Ammon's horn (tissue), 1 donor: ENCODE measurements at regions not wholly inside any gene's neighbourhood (a gene's known extent, or its start where the extent isn't known, plus 50 kb on each side); places are given as distances from the start of the nearest gene placed in this dataset.
"Not testable (repeated sequence)": the region's sequence is repeated elsewhere in the genome, so short reads cannot be mapped to it uniquely, and the experiment has no call there.

Experiments used
- DNase-seq: peaks from one replicate; pipeline ENCODE4 v3.0.0-alpha.2; 2016; ENCODE audit warnings: low spot score

DNA sequence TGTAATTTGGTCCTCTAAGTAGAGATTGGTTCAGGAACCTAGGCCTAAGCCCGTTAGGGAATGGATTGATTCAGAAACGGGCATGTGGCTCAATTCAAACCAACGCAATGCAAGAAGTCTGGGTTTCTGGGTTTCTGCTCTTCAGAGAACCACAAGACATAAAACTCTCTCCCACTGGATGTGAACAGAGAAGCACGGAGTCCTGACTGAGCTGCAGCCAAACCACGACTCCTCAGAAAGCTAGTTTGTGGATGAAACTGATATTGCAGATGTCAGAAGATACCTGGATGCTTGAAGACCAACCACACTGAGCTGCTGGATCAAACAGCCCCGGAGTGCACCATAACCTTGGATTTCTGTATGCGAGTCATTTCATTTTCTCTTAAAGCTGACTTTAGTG, 50.0 kb downstream of the SOD2 start:
- no peak for DNase-seq

GRCh38 chr6:159642481-159642880, 50.6 kb downstream of the SOD2 start:
- DNase-seq = no peak

GRCh38 chr6:159640722-159641482, 52.1 kb downstream of the SOD2 start:
- no peak for DNase-seq

DNA sequence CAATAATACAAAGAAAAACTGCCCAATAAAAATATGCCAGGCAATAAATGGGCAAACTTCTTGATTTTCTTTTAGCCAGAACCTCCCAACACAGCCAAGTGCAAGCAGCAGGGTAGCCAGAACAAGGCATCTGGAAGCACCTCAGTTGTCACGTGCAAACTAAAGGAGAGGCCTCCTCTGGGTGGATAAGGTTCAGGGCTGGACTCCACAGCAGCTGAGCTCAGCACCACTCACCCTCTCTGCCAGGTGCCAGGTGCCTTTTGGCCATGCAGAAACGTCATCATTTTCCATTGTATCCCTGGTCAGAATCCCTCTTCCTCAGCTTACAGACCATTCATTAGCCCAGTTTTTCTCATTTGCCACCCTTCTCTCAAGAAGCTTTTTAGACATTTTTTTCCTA, 52.7 kb downstream of the SOD2 start:
- DNase-seq = no peak

DNA sequence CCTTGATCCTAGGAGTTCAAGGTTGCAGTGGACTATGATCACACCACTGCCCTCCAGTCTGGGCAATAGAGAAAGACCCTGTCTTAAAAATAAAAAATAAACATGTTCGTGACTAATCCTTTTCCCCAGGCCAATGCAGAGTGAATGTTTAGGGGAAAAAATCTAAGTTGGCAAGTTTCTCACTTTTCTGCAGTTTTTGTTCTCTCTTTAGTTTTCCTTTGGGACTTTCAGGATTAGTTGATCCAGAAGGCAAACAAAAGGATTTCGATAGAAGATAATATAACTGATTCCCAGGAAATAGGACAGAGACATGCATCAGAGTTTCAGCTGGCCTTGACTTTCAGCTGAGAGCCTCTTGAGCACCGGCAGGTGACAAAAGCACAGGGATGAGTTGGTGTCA, 53.3 kb downstream of the SOD2 start:
- DNase-seq = no peak

GRCh38 chr6:159633196-159633595, 59.8 kb downstream of the SOD2 start:
- DNase-seq = no peak

DNA sequence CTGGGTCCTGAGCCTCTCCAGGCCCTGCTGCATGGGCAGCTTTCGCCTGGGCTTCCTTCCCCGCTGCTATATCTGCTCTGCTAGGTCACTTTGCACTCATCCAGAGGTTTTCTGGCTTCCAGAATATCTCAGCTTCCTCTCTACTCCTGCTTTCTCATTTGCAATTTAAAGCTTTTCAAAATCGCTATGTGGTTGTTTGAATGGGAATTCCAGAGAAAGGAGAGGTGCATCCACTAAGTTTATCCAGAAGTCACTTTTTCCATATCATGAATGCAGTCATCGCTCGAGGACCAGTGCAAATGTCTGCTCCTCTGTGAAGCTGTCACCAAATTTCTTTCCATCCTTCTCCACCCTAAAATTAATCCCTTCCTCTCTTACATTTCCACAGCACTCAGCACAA, 61.2 kb downstream of the SOD2 start:
- no peak for DNase-seq

DNA sequence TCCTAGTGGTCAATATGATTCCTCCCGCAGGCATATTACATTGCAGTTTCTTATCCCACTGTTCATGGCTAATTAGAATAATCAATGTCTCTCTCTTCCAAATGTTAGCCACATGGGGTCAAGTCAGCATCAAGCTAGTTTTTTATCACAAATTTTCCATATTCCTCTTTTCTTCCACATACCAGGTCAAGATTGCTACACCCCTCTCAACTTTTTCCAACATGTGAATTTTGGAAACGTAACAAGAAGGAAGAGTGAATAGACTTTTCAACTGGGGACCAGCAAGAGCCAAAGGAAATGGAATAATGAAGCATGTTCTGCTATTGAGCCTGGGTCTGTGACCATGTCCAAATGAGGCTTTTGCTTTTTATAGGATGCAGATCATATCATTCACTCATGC, 65.1 kb downstream of the SOD2 start:
- no peak for DNase-seq

- not testable (repeated sequence) for DNase-seq
These were observed 66.5 kb downstream of the SOD2 start for GRCh38 chr6:159626506-159626905.

DNA sequence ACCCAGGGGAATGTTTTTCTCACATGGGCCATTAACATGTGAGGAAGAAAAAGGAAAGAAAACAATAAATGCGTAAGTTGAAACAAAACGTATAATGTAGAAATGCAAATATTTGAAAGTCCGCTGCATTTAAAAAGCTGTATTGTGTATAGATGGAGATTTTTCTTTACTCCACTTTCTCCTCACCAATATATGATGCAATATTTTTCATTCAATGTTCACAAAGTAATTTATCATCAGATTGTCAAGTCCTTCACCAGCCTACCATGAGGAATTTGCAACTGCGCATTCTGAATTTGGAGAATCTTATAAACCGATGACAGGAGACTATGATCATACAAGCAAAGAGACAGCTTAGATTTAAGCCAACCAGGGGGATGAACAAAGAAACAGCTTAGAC, 69.9 kb downstream of the SOD2 start:
- no peak for DNase-seq

DNA sequence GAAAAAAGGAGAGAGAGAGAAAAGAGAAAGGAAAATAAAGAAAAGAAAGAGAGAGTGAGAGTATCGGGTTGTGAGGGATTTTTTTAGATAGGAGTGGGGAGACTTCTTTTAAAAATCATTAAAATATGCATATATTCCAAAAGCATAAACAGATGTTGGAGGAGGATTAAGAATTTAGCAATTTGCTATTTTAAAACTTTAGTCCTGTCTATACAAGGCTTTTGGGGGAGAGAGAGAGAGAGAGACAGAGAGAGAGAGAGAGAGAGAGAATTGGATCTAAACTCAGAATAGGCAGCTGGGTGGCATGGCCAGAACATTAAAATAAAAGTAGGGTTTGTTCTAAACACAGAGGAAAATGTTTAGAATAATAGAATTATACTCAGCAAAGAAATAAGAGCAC, 72.1 kb downstream of the SOD2 start:
- no peak for DNase-seq

DNA sequence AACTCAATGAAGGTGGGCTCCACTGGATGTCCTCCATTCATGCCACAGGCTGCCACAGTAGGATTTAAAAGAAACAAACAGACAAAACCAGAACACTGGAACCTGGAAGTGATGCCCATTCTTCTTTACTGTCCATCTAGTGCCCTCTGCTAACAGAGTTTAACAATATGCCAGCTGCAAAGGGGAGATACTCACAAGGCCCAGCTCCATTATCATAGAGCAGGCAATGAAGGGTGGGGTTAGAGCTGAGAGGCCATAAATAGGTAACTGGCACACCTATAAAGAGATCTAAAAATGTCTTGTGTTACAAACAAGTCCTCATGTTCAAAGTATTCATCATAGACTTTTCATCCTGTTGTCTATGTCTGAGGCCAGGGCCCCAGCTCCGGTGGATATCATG, 75.6 kb downstream of the SOD2 start:
- DNase-seq = no peak

- no peak for DNase-seq
These were observed 76.6 kb downstream of the SOD2 start for GRCh38 chr6:159616456-159616855.

- DNase-seq = no peak
These were observed 77.1 kb downstream of the SOD2 start for GRCh38 chr6:159615918-159616317.

DNA sequence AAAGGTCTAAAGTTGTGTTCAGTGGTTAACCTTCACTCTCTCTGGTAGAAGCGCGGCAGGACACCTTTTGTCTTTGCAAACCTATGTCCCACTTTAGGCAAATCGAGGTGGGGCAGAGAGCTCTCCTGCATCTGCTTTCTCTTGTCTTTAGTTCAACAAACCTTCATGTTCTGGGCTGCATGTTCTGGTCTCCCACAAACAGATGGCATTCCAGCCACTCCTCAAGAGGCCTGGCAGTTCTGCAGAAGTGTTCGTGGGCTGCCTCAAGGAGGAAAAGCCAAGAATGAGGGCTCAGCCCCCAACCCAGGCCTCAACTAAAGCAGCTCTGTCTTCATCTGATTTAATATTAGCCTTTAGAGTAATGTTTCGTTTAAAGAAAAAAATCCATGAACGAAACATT, 82.2 kb downstream of the SOD2 start:
- DNase-seq = no peak

- DNase-seq = no peak
These were observed 83.3 kb downstream of the SOD2 start for GRCh38 chr6:159609652-159610178.

GRCh38 chr6:159608961-159609651, 83.9 kb downstream of the SOD2 start:
- no peak for DNase-seq

DNA sequence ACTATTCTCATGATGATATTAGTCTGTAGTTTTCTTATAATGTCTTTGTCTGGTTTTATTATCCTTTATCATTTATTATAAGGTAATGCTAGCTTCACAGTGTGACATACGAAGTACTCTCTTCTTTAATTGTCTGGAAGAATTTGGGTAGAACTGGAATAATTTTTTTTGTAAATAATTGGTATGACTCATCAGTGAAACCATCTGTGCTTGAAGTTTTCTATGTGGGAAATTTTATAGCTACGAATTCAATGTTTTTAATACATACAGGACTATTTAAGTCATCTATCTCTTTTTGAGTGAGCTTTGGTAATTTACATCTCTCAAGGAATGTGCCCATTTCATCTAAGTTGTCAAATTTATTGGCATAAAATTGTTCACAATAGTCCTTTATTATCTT, 86.3 kb downstream of the SOD2 start:
- no peak for DNase-seq

DNA sequence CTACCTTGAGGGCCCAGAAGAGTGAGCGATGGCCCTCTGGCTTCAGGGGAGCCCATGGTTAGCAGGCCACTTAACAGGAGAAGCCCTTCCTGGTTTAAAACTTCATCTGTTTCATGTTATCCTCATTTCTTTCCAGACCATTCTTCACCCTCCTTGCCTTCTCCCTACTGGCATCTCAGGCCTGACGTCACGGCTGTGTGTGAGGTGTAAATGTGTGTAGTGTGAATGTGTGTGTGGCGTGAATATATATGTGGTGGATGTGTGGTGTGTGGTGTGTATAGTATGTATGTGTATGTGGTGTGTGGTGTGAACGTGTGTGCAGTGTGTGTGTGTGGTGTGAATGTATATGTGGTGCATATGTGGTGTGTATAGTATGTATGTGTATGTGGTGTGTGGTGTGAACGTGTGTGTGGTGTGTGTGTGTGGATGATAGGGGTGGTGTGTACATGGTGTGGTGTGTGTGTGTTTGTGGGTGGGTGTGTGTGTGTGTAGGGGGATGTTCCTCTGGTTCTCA, 88.5 kb downstream of the SOD2 start:
- DNase-seq = no peak

DNA sequence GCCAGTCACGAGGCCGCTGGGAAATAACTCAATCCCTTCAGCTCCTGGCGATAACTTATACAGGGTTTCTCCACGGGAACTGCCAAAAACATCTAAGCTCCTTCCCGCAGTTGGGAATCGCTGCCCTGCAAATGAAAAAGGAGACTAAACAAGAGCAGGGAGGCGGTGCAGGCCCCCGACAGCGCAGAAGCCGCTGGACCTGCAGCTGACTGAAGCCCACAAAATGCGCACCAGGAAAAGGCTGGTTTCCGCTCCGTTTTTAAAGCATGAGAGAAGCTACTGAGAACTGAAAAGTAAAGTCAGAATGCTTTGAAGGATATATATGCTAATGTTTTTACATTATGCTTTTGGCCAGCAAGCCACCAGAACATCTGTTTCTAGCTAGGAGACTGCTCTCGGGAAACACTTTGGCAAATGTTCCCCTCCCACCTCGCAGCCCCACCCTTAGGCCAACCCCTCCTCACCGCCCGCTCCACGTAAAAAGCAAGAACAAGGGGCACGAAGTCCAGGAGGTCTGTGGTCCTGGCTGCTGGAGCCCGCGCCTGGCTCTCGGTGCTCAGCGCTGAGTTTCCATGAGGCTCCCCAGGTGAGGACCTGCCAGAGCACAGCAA, 90.5 kb downstream of the SOD2 start:
- no peak for DNase-seq

DNA sequence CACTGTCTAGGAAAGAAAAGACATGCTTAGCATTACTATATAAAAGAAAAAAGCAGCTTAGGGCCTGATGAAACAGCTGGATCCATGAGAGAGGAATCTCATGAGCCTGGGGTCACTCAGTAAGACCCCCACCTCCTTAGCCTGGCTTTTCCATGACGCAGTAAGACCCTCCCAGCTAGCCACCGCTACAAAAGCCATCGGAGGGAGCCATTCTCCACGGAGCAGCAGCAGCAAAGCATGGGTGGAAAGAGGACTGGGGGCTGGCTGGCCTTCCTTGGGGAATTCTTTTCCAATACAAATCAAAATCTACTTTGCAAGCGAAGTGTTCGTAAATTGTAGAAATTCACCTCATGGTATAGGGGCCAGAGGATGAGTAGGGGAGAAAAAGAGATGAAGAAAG, 91.8 kb downstream of the SOD2 start:
- no peak for DNase-seq

GRCh38 chr6:159595173-159595572, 97.9 kb downstream of the SOD2 start:
- DNase-seq = peak; percentile 65

GRCh38 chr6:159594750-159595117, 98.3 kb downstream of the SOD2 start:
- DNase-seq = no peak
